Stimulated activated CD4-positive, alpha-beta T cell treated with anti-CD3 and anti-CD28 coated beads, Interleukin-12 subunit alpha, Interleukin-12 subunit beta, amount 100 ng/mL, for 4 hours (primary cell): ENCODE measurements at regions not wholly inside any gene's neighbourhood (a gene's known extent, or its start where the extent isn't known, plus 50 kb on each side); places are given as distances from the start of the nearest gene placed in this dataset.
"Not testable (repeated sequence)": the region's sequence is repeated elsewhere in the genome, so short reads cannot be mapped to it uniquely, and the experiment has no call there.

Experiments used
- DNase-seq: peaks from one replicate; pipeline ENCODE4 v3.0.0-alpha.2; 2020

DNA sequence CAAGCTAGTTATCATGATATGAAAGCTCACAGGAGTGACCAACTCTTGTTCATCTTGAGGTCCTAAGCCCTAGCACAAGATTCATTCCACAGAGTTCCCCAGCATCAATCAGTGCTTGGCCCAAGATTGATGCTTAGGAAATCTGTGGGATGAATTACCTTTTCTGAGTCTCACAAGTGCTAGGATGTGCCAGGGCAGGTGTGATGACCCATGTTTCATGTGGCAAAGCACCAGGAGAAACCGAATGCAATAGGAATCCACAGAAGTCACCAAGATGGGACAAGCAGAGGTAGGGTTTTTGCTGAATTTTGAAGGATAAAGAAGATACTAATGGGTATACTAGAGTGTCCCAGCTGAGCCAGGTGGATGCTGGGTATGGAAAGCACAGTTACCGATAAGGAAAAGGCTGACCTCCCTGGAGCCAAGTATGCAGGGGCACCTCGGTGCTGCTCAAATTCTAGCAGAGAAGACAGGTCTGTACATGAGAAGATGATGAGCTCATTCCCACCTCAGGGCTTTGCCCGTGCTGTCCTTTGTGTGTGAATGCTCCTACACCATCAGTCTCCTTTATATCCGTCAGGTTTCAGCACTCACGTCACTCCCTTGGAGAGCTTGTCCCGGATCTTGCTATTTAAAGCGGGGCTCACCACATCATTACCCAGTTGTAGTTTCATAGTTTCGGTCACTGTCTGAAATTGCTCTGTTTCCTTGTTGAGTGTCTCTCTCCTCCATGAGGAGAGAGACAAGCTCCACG, 168.9 kb upstream of the TSC22D1 start:
- DNase-seq: no peak

DNA sequence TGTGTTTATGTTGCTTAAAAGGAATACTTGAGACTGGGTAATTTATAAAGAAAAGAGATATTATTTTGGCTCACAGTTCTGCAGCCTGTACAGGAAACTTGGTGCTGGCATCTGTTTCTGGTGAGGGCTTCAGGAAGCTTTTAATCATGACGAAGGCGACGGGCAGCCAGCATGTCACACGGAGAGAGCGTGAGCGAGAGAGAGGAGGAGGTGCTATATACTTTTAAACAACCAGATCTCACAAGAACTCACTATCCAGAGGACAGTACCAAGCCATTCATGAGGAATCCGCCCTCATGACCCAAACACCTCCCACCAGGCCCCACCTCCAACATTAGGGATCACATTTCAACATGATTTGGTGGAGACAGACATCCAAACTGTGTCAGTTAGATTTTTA, 163.4 kb upstream of the TSC22D1 start:
- no peak for DNase-seq

- DNase-seq: no peak
These were observed 163.0 kb upstream of the TSC22D1 start for GRCh38 chr13:44739120-44739519.

- DNase-seq: no peak
These were observed 162.3 kb upstream of the TSC22D1 start for GRCh38 chr13:44738463-44738862.

DNA sequence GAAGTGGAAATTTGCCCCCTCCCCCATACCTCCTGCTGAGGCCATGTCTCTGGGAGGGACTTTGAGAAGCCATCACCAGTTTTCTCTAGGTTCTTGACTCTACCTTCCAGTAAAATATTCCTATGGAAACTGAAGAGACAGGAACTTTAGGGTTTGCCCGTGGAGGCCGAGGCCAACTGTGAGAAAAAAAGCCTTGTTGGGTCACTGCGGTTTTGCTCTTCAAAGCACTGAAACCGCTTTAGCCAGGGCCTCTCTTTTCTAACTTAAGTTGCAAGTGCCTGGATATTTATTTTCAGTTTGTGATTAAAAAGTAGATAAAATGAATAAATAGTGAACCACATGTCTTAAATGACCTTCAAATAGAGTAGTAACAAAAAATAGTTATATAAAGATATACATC, 159.7 kb upstream of the TSC22D1 start:
- DNase-seq: no peak

- no peak for DNase-seq
These were observed 158.1 kb upstream of the TSC22D1 start for GRCh38 chr13:44734201-44734707.

DNA sequence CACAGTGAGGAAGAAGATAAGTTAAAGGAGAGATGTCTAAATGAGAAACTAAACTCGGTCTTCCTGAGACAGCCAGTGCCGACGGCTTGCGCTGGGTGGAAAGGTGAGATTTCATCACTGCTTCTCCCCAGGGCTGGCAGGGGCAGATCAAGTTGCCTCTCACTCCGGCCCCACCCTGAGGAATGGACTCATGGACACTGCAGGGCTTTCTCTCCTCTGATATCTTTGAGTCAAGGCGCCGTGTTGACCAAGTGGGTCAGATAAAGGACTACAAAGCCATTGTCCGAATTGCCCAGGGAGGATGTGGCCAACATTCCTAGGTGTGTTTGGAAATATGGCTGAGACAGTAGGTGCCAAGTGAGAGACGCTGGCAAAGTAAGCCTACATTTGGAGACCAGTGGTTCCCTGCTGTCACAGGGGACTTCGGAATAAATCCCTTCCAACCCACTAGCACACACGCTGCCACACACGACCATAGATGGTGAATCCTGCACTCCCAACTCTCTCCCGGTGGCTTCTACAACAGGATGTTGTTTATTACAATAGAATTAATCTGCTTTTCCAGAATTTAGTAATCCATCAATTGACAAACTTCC, 156.5 kb upstream of the TSC22D1 start:
- DNase-seq: no peak

- DNase-seq: no peak
These were observed 154.7 kb upstream of the TSC22D1 start for GRCh38 chr13:44730851-44731250.

DNA sequence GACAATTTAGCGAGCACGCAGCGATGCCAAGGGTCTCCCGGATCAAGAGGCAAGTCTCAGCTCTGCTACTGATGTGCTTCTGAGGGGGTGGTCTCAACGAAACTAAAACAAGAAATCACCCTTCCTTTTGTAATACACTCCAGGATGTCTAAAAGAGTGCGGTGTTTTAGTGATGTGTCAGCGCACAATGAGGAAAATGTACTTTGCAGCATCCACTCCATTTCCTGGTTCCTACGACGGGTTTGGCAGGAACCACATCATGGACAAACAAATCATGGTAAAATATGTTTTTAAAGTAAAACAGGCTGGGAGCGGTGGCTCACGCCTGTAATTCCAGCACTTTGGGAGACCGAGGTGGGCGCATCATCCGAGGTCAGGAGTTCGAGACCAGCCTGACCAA, 154.0 kb upstream of the TSC22D1 start:
- no peak for DNase-seq

DNA sequence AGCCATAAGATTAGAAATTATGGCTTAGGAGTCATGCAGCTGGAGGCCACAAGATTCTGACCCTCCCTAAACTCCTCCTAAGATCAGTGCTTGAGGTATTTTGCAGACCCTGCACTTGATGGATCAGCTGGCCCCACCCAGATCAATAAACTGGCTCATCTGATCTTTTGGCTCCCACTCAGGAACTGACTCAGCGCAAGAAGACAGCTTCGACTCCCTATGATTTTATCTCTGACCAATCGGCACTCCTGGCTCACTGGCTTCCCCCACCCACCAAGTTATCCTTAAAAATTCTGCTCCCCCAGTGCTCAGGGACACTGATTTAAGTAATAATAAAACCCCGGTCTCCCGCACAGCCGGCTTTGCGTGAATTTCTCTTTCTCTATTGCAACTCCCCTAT, 151.5 kb upstream of the TSC22D1 start:
- not testable (repeated sequence) for DNase-seq

DNA sequence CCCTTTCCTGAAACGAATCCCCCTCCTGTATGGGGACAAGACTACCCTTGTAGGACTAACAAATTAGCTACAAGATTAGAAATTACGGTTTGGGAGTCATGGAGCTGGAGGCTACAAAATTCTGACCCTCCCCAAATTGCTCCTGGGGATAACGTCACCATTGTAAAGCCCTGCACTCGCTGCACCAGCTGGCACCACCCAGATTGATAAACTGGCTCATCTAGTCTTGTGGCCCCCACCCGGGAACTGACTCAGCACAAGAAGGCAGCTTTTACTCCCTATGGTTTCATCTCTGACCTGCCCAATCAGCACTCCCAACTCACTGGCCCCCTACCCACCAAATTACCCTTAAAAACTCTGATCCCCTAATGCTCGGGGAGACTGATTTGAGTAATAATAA, 150.6 kb upstream of the TSC22D1 start:
- DNase-seq: no peak

DNA sequence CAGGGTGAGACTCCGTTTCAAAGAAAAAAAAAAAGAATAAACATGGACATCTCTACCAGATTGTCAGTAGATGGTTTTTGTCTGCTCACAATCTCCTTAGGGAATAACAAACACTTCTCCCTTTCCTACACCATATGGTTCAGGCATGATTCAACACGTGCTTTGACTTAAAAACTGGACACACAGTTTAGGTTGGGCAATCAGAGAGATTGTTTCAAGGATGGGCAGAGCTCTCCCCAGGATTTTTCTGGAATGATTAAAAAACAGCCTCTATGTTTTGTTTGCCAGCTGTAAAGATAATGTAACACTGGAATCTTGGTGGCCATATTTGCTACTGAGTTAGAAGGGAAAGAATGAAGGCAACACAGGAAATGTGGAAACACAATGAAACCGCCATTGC, 150.1 kb upstream of the TSC22D1 start:
- no peak for DNase-seq

GRCh38 chr13:44719857-44720671, 143.9 kb upstream of the TSC22D1 start:
- DNase-seq: no peak

- no peak for DNase-seq
These were observed 142.3 kb upstream of the TSC22D1 start for GRCh38 chr13:44718467-44718866.

GRCh38 chr13:44715287-44716230, 139.4 kb upstream of the TSC22D1 start:
- no peak for DNase-seq

GRCh38 chr13:44713788-44714469, 137.8 kb upstream of the TSC22D1 start:
- DNase-seq: no peak

GRCh38 chr13:44711706-44712105, 135.6 kb upstream of the TSC22D1 start:
- DNase-seq: no peak

- no peak for DNase-seq
These were observed 134.4 kb upstream of the TSC22D1 start for GRCh38 chr13:44710576-44710975.

DNA sequence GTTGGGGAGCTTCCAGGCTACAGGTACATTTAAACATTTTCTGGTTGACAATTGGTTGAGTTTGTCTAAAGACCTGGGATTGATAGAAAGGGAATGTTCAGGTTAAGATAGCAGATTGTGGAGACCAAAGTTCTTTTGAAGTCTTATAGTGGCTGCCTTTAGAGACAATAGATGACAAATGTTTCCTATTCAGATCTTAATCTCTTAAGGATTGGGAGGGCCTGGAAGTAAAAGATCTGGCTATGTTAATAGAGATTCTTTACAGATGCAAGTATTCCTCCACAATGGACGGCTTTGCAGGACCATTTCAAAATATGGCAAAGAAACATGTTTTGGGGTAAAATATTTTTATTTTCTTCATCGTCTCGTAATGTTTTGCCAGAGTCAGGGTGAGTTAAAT, 128.7 kb upstream of the TSC22D1 start:
- not testable (repeated sequence) for DNase-seq

DNA sequence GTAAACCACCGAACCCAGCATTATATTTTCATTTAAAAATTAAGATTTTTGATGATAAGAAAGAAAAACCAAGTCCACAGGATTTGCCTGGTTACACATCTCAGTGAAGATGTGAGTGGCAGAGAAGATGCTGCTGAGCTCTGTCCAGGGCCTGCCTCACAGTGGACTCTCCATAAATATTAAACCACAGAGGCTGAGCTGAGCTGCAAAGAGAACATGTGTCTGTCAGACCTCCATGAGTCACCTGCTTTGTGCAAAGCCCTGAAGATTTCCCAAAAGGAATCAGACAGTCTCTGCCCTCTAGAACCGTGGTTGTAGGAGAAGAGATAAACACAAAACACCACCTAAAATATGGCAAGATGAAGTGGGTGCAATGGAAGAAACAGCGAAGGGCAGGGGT, 127.2 kb upstream of the TSC22D1 start:
- DNase-seq: no peak

GRCh38 chr13:44698066-44698465, 121.9 kb upstream of the TSC22D1 start:
- no peak for DNase-seq

DNA sequence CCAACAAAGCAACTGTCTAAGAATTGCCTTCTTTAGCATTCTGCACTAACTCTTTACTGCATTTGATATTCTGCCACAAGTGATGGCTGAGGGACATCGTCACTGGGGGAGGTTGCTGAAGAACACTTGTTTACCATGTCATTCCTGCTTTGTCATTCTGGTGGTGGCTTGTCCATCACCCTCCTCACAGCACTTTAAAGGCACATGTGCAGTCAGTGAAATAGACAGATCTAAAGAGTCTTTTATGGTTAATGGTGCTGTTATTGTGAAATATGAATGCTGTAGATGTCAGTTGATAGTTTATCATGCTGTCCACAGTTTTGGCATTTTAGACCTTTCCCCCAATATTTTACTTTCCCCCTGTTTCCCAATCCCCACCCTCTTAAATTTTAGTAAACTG, 120.9 kb upstream of the TSC22D1 start:
- no peak for DNase-seq
